GM20000 (cell line): ENCODE measurements at regions not wholly inside any gene's neighbourhood (a gene's known extent, or its start where the extent isn't known, plus 50 kb on each side); places are given as distances from the start of the nearest gene placed in this dataset.

Source experiments
- DNase-seq: peaks from one replicate; pipeline ENCODE4 v3.0.0; 2012; ENCODE audit warnings: low spot score
- TF ChIP-seq, protein P1 (sequence below): IDR thresholded peaks from 2 replicates; pipeline ENCODE4 v1.5.1; 2012; ENCODE audit warnings: mild to moderate bottlenecking, control low read depth; ENCODE audit errors: extremely low read depth, missing control alignments

DNA sequence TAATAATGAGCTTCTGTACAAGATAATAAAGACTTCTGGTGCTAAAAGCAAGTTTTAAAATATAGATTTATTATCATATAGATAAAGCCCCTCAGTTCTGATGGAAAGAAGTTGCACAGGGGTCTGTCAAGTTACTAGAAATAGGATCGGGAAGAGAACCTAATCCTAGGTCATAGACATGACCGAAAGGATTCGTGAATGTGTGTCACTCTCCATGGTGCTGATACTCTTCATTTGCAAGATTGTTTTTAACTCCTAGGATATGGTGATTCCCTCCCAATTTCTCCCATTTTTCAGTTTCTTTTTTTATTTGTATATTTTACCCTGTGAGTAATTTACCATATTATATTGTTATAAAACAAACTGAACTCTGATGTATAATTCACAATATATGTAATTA, 58.9 kb upstream of the CTNNA2 start:
- DNase-seq, result no peak
- TF ChIP-seq, protein P1, sequence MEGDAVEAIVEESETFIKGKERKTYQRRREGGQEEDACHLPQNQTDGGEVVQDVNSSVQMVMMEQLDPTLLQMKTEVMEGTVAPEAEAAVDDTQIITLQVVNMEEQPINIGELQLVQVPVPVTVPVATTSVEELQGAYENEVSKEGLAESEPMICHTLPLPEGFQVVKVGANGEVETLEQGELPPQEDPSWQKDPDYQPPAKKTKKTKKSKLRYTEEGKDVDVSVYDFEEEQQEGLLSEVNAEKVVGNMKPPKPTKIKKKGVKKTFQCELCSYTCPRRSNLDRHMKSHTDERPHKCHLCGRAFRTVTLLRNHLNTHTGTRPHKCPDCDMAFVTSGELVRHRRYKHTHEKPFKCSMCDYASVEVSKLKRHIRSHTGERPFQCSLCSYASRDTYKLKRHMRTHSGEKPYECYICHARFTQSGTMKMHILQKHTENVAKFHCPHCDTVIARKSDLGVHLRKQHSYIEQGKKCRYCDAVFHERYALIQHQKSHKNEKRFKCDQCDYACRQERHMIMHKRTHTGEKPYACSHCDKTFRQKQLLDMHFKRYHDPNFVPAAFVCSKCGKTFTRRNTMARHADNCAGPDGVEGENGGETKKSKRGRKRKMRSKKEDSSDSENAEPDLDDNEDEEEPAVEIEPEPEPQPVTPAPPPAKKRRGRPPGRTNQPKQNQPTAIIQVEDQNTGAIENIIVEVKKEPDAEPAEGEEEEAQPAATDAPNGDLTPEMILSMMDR, result no peak

DNA sequence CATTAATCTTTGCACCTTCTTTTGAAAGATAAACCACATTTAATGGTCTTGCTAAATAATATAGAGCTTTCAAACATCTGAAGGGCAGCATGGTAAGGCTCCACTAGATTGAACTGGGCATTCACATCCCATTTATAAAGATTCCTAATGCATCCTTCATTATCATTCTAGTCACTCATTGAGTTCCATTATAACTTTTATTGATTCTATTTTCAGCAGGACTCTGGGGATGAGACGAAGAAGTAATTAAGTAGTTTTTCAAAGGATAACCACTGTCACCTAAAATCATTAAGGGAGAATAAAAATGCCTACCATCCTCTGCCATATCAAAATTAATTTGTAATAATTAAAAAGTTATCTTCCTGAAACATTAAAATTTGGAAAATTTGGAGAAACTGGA, 60.2 kb upstream of the CTNNA2 start:
- TF ChIP-seq, protein P1, result no peak
- DNase-seq, result no peak

DNA sequence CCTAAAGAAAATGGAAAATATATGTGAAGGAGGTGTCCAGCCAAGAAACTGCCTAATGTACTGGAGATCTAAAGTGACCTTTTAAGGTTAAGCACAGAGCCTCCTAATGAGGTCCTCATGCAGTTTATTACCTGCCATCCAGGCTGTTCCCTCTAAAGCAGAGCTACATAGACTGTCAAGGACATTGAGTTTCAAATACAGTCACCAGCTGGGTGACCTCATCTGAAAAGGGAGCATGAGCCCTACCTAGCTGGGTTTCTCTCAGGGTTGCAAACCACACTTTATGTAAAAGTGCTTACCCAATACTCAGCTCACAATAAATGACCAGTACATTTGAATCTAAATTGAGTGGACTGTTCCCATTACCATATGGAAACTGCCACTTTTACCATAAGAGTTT, 65.4 kb upstream of the CTNNA2 start:
- no peak for DNase-seq
- TF ChIP-seq, protein P1, result no peak

DNA sequence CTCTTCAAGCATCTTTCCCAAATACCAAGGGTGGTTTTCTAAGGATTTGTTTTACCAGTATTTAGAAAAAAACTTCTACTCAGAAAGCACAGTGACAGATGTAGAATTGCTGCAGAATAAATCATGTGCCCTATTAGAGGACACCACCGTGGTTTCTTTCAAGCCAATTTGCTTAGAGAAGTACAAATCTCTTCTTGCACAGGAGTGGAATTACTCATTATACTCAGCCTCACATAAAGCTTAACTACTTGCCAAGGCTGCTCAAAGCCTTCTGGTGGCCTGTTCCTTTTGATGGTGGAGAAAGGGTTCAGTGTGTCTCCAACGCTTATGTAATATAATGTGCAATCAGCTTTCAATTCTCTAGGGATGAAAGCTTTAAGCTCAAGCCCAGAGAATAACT, 66.5 kb upstream of the CTNNA2 start:
- DNase-seq, result no peak
- TF ChIP-seq, protein P1, result no peak

DNA sequence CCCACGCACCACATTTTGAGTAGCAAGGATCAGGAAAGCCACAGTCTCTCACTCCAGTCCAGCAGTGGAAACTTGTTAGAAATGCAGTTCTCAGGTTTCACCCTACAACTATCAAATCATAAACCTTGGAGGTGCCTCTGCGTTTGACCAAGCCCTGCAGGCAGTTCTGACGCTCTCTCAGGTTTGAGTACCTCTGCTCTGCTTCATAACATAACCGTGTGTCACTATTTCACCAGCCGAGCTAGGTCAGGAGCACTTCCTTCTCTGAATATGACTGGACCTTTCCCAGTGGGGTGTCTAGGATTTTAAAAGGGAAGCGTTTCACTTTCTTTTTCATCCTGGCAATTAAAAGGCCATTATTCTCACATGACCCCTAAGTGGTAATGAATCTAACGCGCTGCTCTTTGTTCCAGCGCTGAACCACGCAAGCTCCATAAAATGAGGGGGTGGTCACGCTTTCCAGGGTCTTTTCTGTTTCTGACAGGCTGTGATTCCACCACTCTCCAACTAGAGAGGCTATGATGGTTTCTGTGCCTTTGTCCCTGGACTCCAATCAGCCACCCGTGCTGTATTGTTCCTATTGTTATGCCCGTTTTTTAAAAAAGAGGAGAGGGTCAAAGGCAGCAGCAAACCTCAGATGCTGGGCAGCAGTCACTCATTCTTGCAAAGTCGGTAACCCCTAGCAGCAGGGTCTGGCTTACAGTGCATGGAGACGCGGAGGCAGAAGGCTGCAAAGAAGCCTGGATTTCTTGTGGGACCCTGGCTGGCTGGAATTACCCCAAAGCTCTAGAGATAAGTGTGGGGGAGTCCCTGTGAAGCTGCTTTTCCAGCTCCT, 75.2 kb upstream of the CTNNA2 start:
- TF ChIP-seq, protein P1, result no peak
- no peak for DNase-seq

DNA sequence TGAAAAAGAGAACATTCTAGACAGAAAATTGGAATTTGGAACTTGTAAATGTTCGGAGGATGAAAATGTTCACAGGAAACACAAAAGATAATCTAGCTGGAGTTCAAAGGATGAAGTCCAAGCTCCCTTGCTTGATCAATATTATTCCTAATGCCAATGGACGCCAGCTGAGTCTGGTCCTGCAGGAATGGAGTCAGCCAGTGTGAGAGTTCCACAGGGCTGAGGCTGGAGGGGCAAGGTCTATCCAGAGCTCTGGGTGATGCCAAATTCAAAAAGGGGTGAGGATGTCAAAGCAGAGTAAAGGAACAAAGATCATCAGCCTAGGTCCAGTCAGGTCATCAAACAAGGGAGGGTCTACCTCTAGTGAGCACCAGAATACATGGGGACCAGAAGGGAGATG, 78.5 kb upstream of the CTNNA2 start:
- no peak for DNase-seq
- TF ChIP-seq, protein P1, result no peak

DNA sequence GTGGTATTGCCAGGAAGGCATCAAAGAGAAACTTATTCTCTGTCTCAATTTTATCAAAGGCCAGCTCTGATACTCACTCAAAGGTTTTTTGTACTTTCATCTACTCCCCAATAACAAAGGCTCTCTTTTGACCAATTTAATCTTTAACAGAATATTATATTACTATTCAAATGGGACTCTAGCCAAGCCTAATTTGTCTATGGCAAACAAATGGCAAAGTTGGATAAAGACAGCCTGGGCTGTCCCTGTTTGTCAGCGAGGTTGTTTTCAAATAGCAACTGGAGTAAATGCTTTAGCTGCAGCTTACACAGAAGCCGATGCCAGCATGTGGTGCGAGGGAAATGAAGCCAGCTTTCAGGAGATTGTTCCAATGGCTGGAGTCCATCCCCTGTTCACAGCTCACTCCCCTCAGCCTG, 80.1 kb upstream of the CTNNA2 start:
- TF ChIP-seq, protein P1, result no peak
- DNase-seq, result no peak
